AG09309 (cell line): ENCODE measurements at regions not wholly inside any gene's neighbourhood (a gene's known extent, or its start where the extent isn't known, plus 50 kb on each side); places are given as distances from the start of the nearest gene placed in this dataset.
"Not testable (repeated sequence)": the region's sequence is repeated elsewhere in the genome, so short reads cannot be mapped to it uniquely, and the experiment has no call there.

Source experiments
- DNase-seq: peaks from one replicate; pipeline ENCODE4 v3.0.0-alpha.2; 2010; ENCODE audit warnings: low read depth
- H3K4me3 ChIP-seq: 2 replicates; pipeline ENCODE4 v1.5.1; 2011; ENCODE audit warnings: mild to moderate bottlenecking, low read depth, low read length, moderate library complexity; ENCODE audit not compliant: control insufficient read depth

DNA sequence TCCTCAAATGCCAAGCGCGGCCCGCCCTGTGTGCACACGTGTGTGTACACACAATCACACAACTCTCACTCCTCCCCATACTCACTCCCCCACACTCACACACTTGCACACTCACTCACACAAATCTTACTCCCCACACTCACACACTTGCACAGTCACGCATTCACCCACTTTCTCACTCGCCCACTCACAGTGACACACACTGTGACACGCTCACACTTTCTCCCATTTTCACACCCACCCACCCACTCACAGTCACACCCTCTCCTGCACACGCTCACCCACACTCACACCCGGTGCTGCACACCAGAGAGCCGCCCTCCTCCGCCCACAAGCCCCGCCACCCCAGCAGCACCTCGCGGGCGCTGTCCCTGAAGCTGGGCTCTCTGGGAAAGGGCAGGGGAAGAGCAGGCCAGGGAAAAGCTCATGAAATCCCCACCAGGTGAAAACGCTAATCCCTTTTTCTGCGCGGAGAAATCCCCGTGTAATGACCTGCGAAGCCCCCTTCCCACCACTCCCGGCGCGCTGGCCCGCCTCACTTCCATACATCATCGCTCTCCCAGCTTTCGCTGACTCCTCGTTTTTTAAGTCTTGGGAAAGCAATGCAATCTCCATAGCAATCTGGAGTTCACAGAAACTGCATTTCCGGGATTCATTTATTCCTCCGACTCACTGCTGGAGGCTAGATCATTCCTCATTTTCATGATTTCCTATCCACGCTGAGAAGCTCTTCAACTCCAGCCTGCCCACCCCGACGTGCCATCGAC, 211.6 kb upstream of the LRRC61 start:
- not testable (repeated sequence) for H3K4me3 ChIP-seq, DNase-seq

- not testable (repeated sequence) for DNase-seq, H3K4me3 ChIP-seq
Measured at GRCh38 chr7:150113301-150113700, 209.9 kb upstream of the LRRC61 start.

- H3K4me3 ChIP-seq, DNase-seq: not testable (repeated sequence)
Measured at GRCh38 chr7:150114591-150114990, 208.6 kb upstream of the LRRC61 start.

- DNase-seq, H3K4me3 ChIP-seq: not testable (repeated sequence)
Measured at GRCh38 chr7:150119966-150120365, 203.2 kb upstream of the LRRC61 start.

GRCh38 chr7:150125831-150126230, 197.3 kb upstream of the LRRC61 start:
- not testable (repeated sequence) for DNase-seq, H3K4me3 ChIP-seq

- DNase-seq = not testable (repeated sequence)
Measured at GRCh38 chr7:150134451-150134850, 188.7 kb upstream of the LRRC61 start.

GRCh38 chr7:150135620-150136190, 187.4 kb upstream of the LRRC61 start:
- not testable (repeated sequence) for H3K4me3 ChIP-seq, DNase-seq

More at GRCh38 chr7:150134451-150134850, 188.7 kb upstream of the LRRC61 start:
- not testable (repeated sequence) for H3K4me3 ChIP-seq

DNA sequence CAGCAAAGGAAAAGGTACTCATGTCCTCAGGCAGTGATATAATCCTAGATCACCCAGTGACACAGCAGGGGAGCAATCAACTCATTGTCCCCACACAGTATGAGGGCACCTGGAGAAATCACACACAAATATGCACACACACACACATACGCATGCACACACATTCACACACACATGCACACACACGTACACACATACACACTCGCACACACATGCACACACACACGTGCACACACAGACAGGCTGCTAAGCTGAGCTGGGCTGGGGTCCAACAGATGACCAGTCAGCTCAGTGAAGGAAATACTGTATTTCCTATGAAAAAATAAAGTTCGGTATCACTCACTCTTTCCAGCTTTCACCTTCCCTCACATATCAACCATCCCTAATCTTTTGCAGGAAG, 183.3 kb upstream of the LRRC61 start:
- not testable (repeated sequence) for H3K4me3 ChIP-seq, DNase-seq

GRCh38 chr7:150141525-150142345, 181.4 kb upstream of the LRRC61 start:
- DNase-seq, H3K4me3 ChIP-seq: not testable (repeated sequence)

GRCh38 chr7:150146124-150146523, 177.0 kb upstream of the LRRC61 start:
- not testable (repeated sequence) for H3K4me3 ChIP-seq, DNase-seq

DNA sequence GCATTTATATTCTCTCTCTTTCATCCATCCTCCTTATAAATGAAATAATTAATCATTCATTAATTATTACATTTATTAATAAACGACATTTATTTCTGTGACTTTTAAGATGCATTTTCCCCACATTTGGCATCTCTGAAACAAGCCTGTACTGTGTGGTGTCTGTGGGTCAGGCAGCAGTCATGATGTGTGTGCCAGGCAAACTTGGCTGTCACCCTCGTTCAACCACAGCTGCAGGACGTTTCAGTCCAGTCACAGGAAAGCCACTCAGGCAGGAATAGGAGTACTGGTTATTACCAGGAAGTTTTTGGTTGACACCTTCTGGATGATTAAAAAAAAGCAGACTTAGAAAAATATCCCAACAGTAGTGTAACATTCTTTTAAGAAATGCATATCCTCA, 175.6 kb upstream of the LRRC61 start:
- not testable (repeated sequence) for DNase-seq, H3K4me3 ChIP-seq

DNA sequence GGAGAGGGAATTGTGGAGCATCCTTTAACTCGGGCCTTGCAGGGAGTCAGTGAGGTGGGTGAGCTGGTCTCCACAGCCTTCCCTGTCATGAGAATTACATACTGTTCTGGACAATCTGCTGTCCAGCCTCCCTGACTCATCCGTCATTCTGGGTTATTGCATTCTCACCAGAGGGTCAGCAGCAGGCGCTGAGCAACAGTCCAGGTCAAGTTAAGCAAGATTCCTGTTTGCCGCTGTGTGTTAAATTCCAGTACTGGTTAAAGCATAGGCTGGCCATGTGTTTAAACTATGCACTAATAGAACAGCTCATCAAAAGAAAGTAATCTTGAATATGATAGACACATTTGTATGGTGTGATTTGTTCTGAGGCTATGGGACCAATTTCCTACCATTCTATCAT, 167.1 kb upstream of the LRRC61 start:
- DNase-seq = not testable (repeated sequence)

GRCh38 chr7:150158696-150159095, 164.5 kb upstream of the LRRC61 start:
- not testable (repeated sequence) for DNase-seq, H3K4me3 ChIP-seq

More for the DNA sequence above, 167.1 kb upstream of the LRRC61 start:
- H3K4me3 ChIP-seq = not testable (repeated sequence)

GRCh38 chr7:150169515-150169914, 153.6 kb upstream of the LRRC61 start:
- not testable (repeated sequence) for H3K4me3 ChIP-seq, DNase-seq

- not testable (repeated sequence) for DNase-seq, H3K4me3 ChIP-seq
Measured at GRCh38 chr7:150169943-150170490, 153.1 kb upstream of the LRRC61 start.

DNA sequence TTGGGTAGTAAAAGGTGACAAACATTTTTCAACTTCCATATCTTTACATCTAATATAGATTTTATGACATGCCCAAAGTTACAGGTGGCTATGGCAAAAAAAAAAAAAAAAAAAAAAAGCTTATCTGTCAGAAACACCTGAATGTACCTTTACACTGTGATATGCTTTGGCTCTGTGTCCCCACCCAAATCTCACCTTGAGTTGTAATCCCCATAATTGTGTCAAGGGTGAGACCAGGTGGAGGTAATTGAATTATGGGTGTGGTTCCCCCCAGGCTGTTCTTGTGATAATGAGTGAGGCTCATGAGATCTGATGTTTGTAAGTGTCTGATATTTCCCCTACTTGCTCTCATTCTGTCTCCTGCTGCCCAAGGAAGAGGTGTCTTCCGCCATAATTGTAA, 139.6 kb upstream of the LRRC61 start:
- H3K4me3 ChIP-seq, DNase-seq: not testable (repeated sequence)

- not testable (repeated sequence) for H3K4me3 ChIP-seq, DNase-seq
Measured at GRCh38 chr7:150189963-150190362, 133.2 kb upstream of the LRRC61 start.

DNA sequence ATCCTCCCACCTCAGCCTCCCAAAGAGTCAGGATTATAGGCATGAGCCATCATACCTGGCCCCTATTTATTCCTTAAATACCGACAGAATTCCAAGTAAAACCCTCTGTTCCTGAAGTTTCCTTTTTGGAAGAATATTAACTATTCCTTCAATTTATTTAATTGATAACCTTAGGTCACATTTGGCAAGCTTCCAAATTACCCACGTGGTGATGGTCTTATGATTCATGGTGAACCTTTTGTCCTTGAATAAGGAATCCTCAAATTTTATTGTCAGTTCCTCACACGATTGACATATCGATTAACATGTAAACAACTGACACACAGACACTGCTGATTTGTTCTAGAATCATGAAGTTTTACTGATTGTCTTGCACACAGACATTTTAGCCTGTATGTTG, 130.6 kb upstream of the LRRC61 start:
- not testable (repeated sequence) for DNase-seq, H3K4me3 ChIP-seq

DNA sequence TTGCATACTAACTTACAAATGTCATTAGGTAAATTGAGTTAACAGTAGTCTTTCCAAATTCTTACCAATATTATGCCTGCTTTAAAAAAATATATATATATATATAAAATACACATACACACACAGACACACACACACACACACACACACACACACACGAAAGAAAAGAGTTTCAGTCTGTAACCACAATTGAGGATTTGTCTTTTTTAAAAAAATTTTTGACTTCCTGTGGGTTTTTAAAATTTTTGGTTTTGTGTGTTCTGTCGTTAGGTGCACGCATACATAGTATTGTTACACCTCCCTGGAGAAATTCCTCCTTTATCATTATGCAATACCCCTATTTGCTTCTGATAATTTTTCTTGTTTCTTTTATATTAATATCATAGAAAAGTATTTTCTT, 129.3 kb upstream of the LRRC61 start:
- DNase-seq, H3K4me3 ChIP-seq: not testable (repeated sequence)
